ENCODE measurements at regions not wholly inside any gene's neighbourhood (a gene's known extent, or its start where the extent isn't known, plus 50 kb on each side); places are given as distances from the start of the nearest gene placed in this dataset.

GRCh38 chr5:28408651-28409050 is 1370.3 kb upstream of the CDH9 start:
- no peak for DNase-seq
- H3K36me3 ChIP-seq = no peaks in the 10 kb centered on the region
- H3K27ac ChIP-seq (replicated peaks) = no peak overlapping the region
- no peak for TF ChIP-seq CTCF (IDR thresholded peaks at IDR 0.05; ENCODE audit: borderline replicate concordance)
- H3K4me3 ChIP-seq = no peak overlapping the region
- H3K27me3 ChIP-seq (ENCODE audit: low read depth) = no peaks in the 10 kb centered on the region
- peaks cover 12% of the 10 kb centered on the region for H3K9me3 ChIP-seq (replicated peaks)
- intact Hi-C loops (cut with micrococcal nuclease) = no loop called here
- H3K4me1 ChIP-seq = no peaks in the 10 kb centered on the region

- Histone ChIP-seq H3K4me3 (no peak overlapping the region), H3K27ac (replicated peaks) (no peak overlapping the region), H3K27me3 (ENCODE audit: low read depth) (no peaks in the 10 kb centered on the region), H3K4me1 (no peaks in the 10 kb centered on the region), H3K36me3 (no peaks in the 10 kb centered on the region), H3K9me3 (replicated peaks) (peaks cover 12% of the 10 kb centered on the region)
- intact Hi-C loops (cut with micrococcal nuclease) = no loop called here
- DNase-seq = no peak
- TF ChIP-seq CTCF (IDR thresholded peaks at IDR 0.05; ENCODE audit: borderline replicate concordance) = no peak
Measured at GRCh38 chr5:28408186-28408585, 1369.8 kb upstream of the CDH9 start.

- no peaks in the 10 kb centered on the region for H3K36me3 ChIP-seq
- no peak for DNase-seq
- no peak for TF ChIP-seq CTCF (IDR thresholded peaks at IDR 0.05; ENCODE audit: borderline replicate concordance)
- H3K4me1 ChIP-seq = no peaks in the 10 kb centered on the region
- no peak overlapping the region for H3K27ac ChIP-seq (replicated peaks)
- no peaks in the 10 kb centered on the region for H3K27me3 ChIP-seq (ENCODE audit: low read depth)
- intact Hi-C loops (cut with micrococcal nuclease) = no loop called here
- peaks cover 9% of the 10 kb centered on the region for H3K9me3 ChIP-seq (replicated peaks)
- H3K4me3 ChIP-seq = no peak overlapping the region
Measured at GRCh38 chr5:28404363-28405071, 1366.1 kb upstream of the CDH9 start.

GRCh38 chr5:28403846-28404245 is 1365.5 kb upstream of the CDH9 start:
- Histone ChIP-seq H3K27ac (replicated peaks) (no peak overlapping the region), H3K4me3 (no peak overlapping the region), H3K9me3 (replicated peaks) (peaks cover 9% of the 10 kb centered on the region), H3K4me1 (no peaks in the 10 kb centered on the region), H3K36me3 (no peaks in the 10 kb centered on the region), H3K27me3 (ENCODE audit: low read depth) (no peaks in the 10 kb centered on the region)
- no peak for DNase-seq
- intact Hi-C loops (cut with micrococcal nuclease) = no loop called here
- no peak for TF ChIP-seq CTCF (IDR thresholded peaks at IDR 0.05; ENCODE audit: borderline replicate concordance)

- Histone ChIP-seq H3K4me3 (no peak overlapping the region), H3K4me1 (no peaks in the 10 kb centered on the region), H3K36me3 (no peaks in the 10 kb centered on the region), H3K9me3 (replicated peaks) (peaks cover 9% of the 10 kb centered on the region), H3K27ac (replicated peaks) (no peak overlapping the region), H3K27me3 (ENCODE audit: low read depth) (no peaks in the 10 kb centered on the region)
- no peak for DNase-seq
- intact Hi-C loops (cut with micrococcal nuclease) = no loop called here
- TF ChIP-seq CTCF (IDR thresholded peaks at IDR 0.05; ENCODE audit: borderline replicate concordance) = no peak
Measured at GRCh38 chr5:28402590-28403301, 1364.4 kb upstream of the CDH9 start.

Measured in left ventricle myocardium inferior (tissue), 1 donor.